Astrocyte (in vitro differentiated cells and primary cell): ENCODE measurements at regions not wholly inside any gene's neighbourhood (a gene's known extent, or its start where the extent isn't known, plus 50 kb on each side); places are given as distances from the start of the nearest gene placed in this dataset.

Experiments
- EZH2 ChIP-seq: IDR thresholded peaks from 2 replicates; pipeline ENCODE4 v1.6.1; 2012; ENCODE audit warnings: mild to moderate bottlenecking, low read length, inconsistent platforms; ENCODE audit not compliant: insufficient read depth
- TF ChIP-seq, protein P1 (sequence below): IDR thresholded peaks from 2 replicates; pipeline ENCODE4 v1.5.1; 2011; ENCODE audit warnings: low read depth, mild to moderate bottlenecking, inconsistent platforms, low read length, moderate library complexity; ENCODE audit not compliant: insufficient read depth

DNA sequence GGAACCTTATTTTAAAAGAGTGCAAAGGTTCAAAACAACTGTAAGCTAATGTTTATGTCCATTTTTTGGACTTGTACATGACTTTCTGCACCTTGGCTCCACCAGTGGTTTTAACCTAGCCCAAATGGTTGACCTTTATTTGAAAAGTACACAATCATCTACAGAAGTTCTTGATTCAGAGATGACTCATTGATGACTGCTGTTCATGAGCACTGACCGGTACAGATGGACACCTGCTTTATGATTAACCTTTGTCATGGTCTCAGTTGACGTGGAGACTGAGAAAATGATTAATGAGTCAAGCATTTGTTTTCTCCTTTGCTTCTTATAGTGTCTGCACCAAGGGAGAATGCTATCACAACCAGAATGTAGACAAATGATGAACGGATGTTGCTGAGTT, 55.7 kb upstream of the PTER start:
- no peak for TF ChIP-seq EZH2
- TF ChIP-seq, protein P1, sequence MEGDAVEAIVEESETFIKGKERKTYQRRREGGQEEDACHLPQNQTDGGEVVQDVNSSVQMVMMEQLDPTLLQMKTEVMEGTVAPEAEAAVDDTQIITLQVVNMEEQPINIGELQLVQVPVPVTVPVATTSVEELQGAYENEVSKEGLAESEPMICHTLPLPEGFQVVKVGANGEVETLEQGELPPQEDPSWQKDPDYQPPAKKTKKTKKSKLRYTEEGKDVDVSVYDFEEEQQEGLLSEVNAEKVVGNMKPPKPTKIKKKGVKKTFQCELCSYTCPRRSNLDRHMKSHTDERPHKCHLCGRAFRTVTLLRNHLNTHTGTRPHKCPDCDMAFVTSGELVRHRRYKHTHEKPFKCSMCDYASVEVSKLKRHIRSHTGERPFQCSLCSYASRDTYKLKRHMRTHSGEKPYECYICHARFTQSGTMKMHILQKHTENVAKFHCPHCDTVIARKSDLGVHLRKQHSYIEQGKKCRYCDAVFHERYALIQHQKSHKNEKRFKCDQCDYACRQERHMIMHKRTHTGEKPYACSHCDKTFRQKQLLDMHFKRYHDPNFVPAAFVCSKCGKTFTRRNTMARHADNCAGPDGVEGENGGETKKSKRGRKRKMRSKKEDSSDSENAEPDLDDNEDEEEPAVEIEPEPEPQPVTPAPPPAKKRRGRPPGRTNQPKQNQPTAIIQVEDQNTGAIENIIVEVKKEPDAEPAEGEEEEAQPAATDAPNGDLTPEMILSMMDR: no peak
